Spleen (tissue), 7 donors: ENCODE measurements at regions not wholly inside any gene's neighbourhood (a gene's known extent, or its start where the extent isn't known, plus 50 kb on each side); places are given as distances from the start of the nearest gene placed in this dataset.

Experiments used
- POLR2A ChIP-seq, 3 donors: fragments of 450-650 bp; IDR thresholded peaks; one replicate each; pipeline ENCODE4 v1.5.1; 2017; ENCODE audit warnings: antibody characterized with exemption in 3 of 3, mild to moderate bottlenecking in 1 of 3
- TF ChIP-seq, protein P1 (sequence below), 11 experiments: fragments of 200-600 bp in 7 of 11; fragments of 450-650 bp in 4 of 11; sonication (generic) in 4 of 11; IDR thresholded peaks in 8 of 11; conservative IDR thresholded peaks in 3 of 11; 1 replicate in 7 of 11; 2 replicates in 4 of 11; pipeline versions ENCODE4 v1.4.0 to v1.8.0; 2016 to 2021; ENCODE audit warnings: antibody characterized with exemption in 11 of 11, inconsistent platforms in 4 of 11, mild to moderate bottlenecking in 1 of 11
- donor health status: DM: no; HTN: no; CAD: no; lungs with moderate emphysema.
- donor health status: DM: no; HTN: no; CAD: no.
- donor health status: DM: no; HTN: no; CAD: no.

DNA sequence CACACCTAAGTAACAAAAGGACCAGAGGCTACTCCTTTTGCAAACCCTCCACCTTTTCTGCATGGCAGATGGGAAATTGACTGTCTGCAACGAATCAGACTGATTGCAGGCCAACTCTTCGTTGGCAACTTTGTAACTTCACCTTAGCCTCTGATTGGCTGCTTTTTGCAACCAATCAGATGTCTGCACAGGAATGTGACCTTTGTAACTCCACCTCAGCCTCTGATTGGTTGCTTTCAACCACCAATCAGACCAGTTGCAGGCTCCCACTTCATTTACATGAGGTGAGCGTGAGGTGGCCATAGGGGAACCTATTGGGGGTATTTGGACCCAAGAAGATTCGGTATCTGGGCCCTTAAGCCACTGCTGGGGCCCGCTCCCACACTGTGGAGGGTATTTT, 209.0 kb downstream of the EN1 start:
- TF ChIP-seq, protein P1, sequence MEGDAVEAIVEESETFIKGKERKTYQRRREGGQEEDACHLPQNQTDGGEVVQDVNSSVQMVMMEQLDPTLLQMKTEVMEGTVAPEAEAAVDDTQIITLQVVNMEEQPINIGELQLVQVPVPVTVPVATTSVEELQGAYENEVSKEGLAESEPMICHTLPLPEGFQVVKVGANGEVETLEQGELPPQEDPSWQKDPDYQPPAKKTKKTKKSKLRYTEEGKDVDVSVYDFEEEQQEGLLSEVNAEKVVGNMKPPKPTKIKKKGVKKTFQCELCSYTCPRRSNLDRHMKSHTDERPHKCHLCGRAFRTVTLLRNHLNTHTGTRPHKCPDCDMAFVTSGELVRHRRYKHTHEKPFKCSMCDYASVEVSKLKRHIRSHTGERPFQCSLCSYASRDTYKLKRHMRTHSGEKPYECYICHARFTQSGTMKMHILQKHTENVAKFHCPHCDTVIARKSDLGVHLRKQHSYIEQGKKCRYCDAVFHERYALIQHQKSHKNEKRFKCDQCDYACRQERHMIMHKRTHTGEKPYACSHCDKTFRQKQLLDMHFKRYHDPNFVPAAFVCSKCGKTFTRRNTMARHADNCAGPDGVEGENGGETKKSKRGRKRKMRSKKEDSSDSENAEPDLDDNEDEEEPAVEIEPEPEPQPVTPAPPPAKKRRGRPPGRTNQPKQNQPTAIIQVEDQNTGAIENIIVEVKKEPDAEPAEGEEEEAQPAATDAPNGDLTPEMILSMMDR (IDR thresholded peaks at IDR 0.05 in 8 of 11, conservative IDR thresholded peaks at IDR 0.05 in 3 of 11): no peak
- no peak for TF ChIP-seq POLR2A (IDR thresholded peaks at IDR 0.05)
